ENCODE measurements at regions not wholly inside any gene's neighbourhood (a gene's known extent, or its start where the extent isn't known, plus 50 kb on each side); places are given as distances from the start of the nearest gene placed in this dataset.
"Not testable (repeated sequence)": the region's sequence is repeated elsewhere in the genome, so short reads cannot be mapped to it uniquely, and the experiment has no call there.

- DNase-seq (ENCODE audit: low read depth in 1 of 2, low spot score in 1 of 2), result no peak
- no peak for TF ChIP-seq JUND (IDR thresholded peaks at IDR 0.05; ENCODE audit: low read depth)
- in situ Hi-C loops (cut with HindIII; ENCODE audit: low pct_unique_long_range_greater_than_20kb, low sequenced_read_pairs), result no loop called here
Observed at GRCh38 chr16:85227946-85228862, 115.9 kb upstream of the CIBAR2 start.

- no peak for TF ChIP-seq JUND (IDR thresholded peaks at IDR 0.05; ENCODE audit: low read depth)
- DNase-seq (ENCODE audit: low read depth in 1 of 2, low spot score in 1 of 2), result no peak
- in situ Hi-C loops (cut with HindIII; ENCODE audit: low pct_unique_long_range_greater_than_20kb, low sequenced_read_pairs), result no loop called here
Observed at GRCh38 chr16:85228970-85229430, 116.7 kb upstream of the CIBAR2 start.

- DNase-seq (ENCODE audit: low read depth in 1 of 2, low spot score in 1 of 2), result no peak
- in situ Hi-C loops (cut with HindIII; ENCODE audit: low pct_unique_long_range_greater_than_20kb, low sequenced_read_pairs), result no loop called here
- no peak for TF ChIP-seq JUND (IDR thresholded peaks at IDR 0.05; ENCODE audit: low read depth)
Observed at GRCh38 chr16:85229869-85230462, 117.7 kb upstream of the CIBAR2 start.

GRCh38 chr16:85230764-85231383, 118.6 kb upstream of the CIBAR2 start:
- in situ Hi-C loops (cut with HindIII; ENCODE audit: low pct_unique_long_range_greater_than_20kb, low sequenced_read_pairs); DNase-seq (ENCODE audit: low read depth in 1 of 2, low spot score in 1 of 2): not testable (repeated sequence)

DNA sequence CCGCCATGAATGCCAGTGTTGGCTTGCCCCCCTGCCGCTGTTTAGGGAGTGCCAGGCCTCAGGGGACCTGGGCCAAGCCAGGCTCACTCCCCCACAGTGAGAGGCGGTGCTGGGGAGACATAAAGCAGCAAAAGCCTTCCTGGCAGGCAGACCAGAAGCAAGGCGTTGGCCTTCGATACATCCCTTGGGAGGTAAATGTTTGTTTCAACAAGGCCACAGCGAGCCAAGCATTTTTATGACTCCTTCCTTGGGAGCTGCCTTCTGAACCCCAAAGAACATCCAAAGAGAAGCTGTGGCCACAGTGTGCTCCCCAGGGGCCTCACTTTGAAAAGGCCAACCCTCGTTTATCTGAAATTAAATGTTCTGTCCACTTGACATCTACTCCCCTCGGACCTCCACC, 119.7 kb upstream of the CIBAR2 start:
- DNase-seq (ENCODE audit: low read depth in 1 of 2, low spot score in 1 of 2), result no peak
- in situ Hi-C loops (cut with HindIII; ENCODE audit: low pct_unique_long_range_greater_than_20kb, low sequenced_read_pairs), result no loop called here
- no peak for TF ChIP-seq JUND (IDR thresholded peaks at IDR 0.05; ENCODE audit: low read depth)

- no peak for TF ChIP-seq JUND (IDR thresholded peaks at IDR 0.05; ENCODE audit: low read depth)
- DNase-seq (ENCODE audit: low read depth in 1 of 2, low spot score in 1 of 2), result no peak
- in situ Hi-C loops (cut with HindIII; ENCODE audit: low pct_unique_long_range_greater_than_20kb, low sequenced_read_pairs), result no loop called here
Observed at GRCh38 chr16:85232369-85233142, 120.3 kb upstream of the CIBAR2 start.

- in situ Hi-C loops (cut with HindIII; ENCODE audit: low pct_unique_long_range_greater_than_20kb, low sequenced_read_pairs), result no loop called here
- no peak for DNase-seq (ENCODE audit: low read depth in 1 of 2, low spot score in 1 of 2)
- no peak for TF ChIP-seq JUND (IDR thresholded peaks at IDR 0.05; ENCODE audit: low read depth)
Observed at GRCh38 chr16:85233516-85233915, 121.2 kb upstream of the CIBAR2 start.

DNA sequence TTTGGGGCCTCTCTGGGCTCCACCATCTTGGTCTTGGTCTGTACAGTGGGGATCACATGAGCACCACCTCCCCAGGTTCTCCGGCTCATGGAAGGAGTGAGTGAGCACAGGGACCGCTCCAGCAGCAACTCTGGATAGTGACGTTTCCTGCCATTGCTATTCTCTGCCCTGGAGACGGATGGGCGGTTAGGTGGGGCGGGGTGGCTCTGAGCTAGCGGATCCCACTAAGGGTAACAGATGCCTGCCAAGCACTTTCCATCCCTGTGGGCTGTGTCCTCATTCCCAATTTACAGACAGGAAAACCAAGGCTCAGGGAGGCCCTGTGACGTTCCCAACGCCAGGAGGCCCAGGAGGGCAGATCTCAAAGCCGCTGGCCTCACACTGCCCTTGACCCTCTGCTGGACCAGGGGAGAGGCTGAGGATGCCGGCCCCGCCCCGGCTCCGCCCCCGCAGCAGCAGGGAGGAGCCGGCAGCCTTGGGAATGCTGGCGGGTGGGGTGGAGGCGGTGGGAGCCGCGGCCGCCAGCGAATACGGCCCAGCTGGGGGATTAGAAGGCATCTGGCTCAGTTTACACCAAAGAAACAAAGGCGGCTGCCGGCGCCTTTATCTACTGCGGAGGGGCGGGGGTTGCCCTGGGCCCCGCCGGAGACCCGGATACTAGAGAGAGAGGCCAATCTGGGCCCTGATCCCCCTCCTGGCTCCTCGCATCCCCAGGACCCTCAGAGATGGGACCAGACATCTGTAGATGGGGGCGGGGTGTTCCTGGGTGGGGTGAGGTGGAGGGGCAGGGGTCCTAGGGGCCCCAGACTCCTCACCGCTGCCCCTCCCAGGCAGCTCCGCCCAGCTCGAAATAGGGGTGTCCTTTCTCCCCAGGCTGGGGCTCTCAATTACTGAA, 122.3 kb upstream of the CIBAR2 start:
- DNase-seq (ENCODE audit: low read depth in 1 of 2, low spot score in 1 of 2), result peak; percentile 54 to 92
- in situ Hi-C loops (cut with HindIII; ENCODE audit: low pct_unique_long_range_greater_than_20kb, low sequenced_read_pairs), result no loop called here
- no peak for TF ChIP-seq JUND (IDR thresholded peaks at IDR 0.05; ENCODE audit: low read depth)

DNA sequence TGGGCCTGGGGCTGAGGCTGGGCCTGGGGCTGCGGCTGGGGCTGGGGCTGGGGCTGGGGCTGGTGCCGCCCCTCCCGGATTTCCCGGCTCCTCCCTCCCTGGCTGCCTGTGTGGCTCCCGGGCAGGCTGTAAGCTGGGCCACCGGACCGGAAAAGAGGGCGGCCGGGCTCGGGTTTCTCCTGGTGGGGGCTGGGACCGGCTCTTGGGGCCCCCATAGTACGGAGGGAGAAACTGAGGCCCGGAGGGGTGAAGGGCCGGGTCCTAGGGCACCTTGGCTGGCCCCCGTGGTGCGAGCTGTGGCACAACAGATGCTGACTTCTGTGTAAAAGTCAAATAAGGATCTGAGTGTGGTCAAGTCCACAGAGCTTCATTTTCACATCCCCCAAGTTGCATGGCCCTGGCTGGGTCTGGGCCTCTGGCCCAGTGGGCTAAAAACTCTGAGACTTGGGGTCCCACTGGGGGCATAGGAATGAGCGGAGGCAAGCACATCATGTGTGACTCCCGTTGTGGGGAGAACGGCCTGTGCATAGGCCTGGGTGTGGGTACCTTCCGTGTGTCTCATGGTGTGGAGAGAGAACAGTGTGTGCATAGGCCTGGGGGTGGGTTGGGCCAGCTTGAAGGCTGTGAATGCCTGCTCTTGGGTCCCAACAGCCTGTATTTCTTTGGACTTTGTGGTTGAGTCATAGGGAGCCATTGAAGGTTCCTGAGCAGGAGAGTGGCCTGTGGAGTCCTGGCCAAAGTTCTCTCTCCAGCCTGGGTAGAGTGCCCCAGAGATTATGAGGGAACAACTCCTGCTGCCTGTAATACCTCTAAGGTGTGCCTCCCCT, 123.9 kb upstream of the CIBAR2 start:
- DNase-seq (ENCODE audit: low read depth in 1 of 2, low spot score in 1 of 2), result no peak

GRCh38 chr16:85236818-85237150, 124.5 kb upstream of the CIBAR2 start:
- in situ Hi-C loops (cut with HindIII; ENCODE audit: low pct_unique_long_range_greater_than_20kb, low sequenced_read_pairs), result no loop called here
- DNase-seq (ENCODE audit: low read depth in 1 of 2, low spot score in 1 of 2), result no peak
- TF ChIP-seq JUND (IDR thresholded peaks at IDR 0.05; ENCODE audit: low read depth), result no peak

More for the DNA sequence above, 123.9 kb upstream of the CIBAR2 start:
- in situ Hi-C loops (cut with HindIII; ENCODE audit: low pct_unique_long_range_greater_than_20kb, low sequenced_read_pairs), result no loop called here
- no peak for TF ChIP-seq JUND (IDR thresholded peaks at IDR 0.05; ENCODE audit: low read depth)

- TF ChIP-seq JUND (IDR thresholded peaks at IDR 0.05; ENCODE audit: low read depth), result no peak
- in situ Hi-C loops (cut with HindIII; ENCODE audit: low pct_unique_long_range_greater_than_20kb, low sequenced_read_pairs), result no loop called here
- DNase-seq (ENCODE audit: low read depth in 1 of 2, low spot score in 1 of 2), result no peak
Observed at GRCh38 chr16:85237817-85238216, 125.5 kb upstream of the CIBAR2 start.

Measured in T47D (cell line).